Calu3 (cell line): ENCODE measurements at regions not wholly inside any gene's neighbourhood (a gene's known extent, or its start where the extent isn't known, plus 50 kb on each side); places are given as distances from the start of the nearest gene placed in this dataset.
"Not testable (repeated sequence)": the region's sequence is repeated elsewhere in the genome, so short reads cannot be mapped to it uniquely, and the experiment has no call there.

Source experiments
- BruUV-seq: library from RNA; stranded (reverse); fragments of 400-500 nt; replicated peaks from 2 replicates; lab custom pipeline; 2021; lab: Mats Ljungman, UMichigan
- CTCF ChIA-PET: fragments of 300-600 bp; sonication (Branson Sonifier 250); formaldehyde crosslinking; loops from one replicate; lab custom pipeline; 2022; ENCODE audit warnings: antibody characterized with exemption; lab: Charles Lee
- DNase-seq: peaks from one replicate; pipeline ENCODE4 v3.0.0; 2022
- H3K27ac Mint-ChIP-seq: one replicate; pipeline ENCODE4 v1.8.0; 2022; ENCODE audit warnings: mixed read lengths; ENCODE audit not compliant: unreplicated experiment
- H3K27me3 Mint-ChIP-seq: one replicate; pipeline ENCODE4 v1.8.0; 2022; ENCODE audit warnings: mixed read lengths; ENCODE audit not compliant: unreplicated experiment
- H3K36me3 Mint-ChIP-seq: one replicate; pipeline ENCODE4 v1.8.0; 2022; ENCODE audit warnings: mild to moderate bottlenecking, moderate library complexity, mixed read lengths; ENCODE audit not compliant: insufficient read depth, unreplicated experiment
- H3K4me1 Mint-ChIP-seq: one replicate; pipeline ENCODE4 v1.8.0; 2022; ENCODE audit warnings: mild to moderate bottlenecking, low read depth, mixed read lengths; ENCODE audit not compliant: unreplicated experiment
- H3K4me3 Mint-ChIP-seq: one replicate; pipeline ENCODE4 v1.8.0; 2022; ENCODE audit warnings: mild to moderate bottlenecking, low read depth, moderate library complexity, mixed read lengths; ENCODE audit not compliant: unreplicated experiment
- H3K9me3 Mint-ChIP-seq: one replicate; pipeline ENCODE4 v1.8.0; 2022; ENCODE audit warnings: low read depth, mixed read lengths; ENCODE audit not compliant: unreplicated experiment
- CTCF ChIP-seq: fragments of 200-600 bp; IDR thresholded peaks from one replicate; pipeline ENCODE4 v1.8.0; 2022; ENCODE audit warnings: antibody characterized with exemption; ENCODE audit not compliant: unreplicated experiment
- intact Hi-C: fragments of 100-400 bp; cut with micrococcal nuclease; formaldehyde crosslinking; loops from one replicate; pipeline ENCODE4 v1.10.0; 2022; ENCODE audit not compliant: unreplicated experiment

- intact Hi-C loops = no loop called here
- Mint-ChIP-seq H3K27ac (no peak overlapping the region), H3K4me3 (no peak overlapping the region), H3K27me3 (no peaks in the 10 kb centered on the region), H3K4me1 (no peaks in the 10 kb centered on the region), H3K9me3 (no peaks in the 10 kb centered on the region), H3K36me3 (no peaks in the 10 kb centered on the region)
- TF ChIP-seq CTCF = no peak
- no peak for DNase-seq
- CTCF ChIA-PET = no interaction called here
- BruUV-seq = no TSS peak
Measured at GRCh38 chr4:71214578-71214977, 124.2 kb upstream of the SLC4A4 start.

- H3K9me3 Mint-ChIP-seq = no peaks in the 10 kb centered on the region
- CTCF ChIA-PET = no interaction called here
Measured at GRCh38 chr4:71216316-71216959, 122.4 kb upstream of the SLC4A4 start.

GRCh38 chr4:71217688-71218087, 121.1 kb upstream of the SLC4A4 start:
- CTCF ChIA-PET = no interaction called here
- Mint-ChIP-seq H3K36me3 (no peaks in the 10 kb centered on the region), H3K27ac (no peak overlapping the region), H3K4me3 (no peak overlapping the region), H3K27me3 (no peaks in the 10 kb centered on the region), H3K4me1 (no peaks in the 10 kb centered on the region), H3K9me3 (no peaks in the 10 kb centered on the region)
- no peak for TF ChIP-seq CTCF
- intact Hi-C loops = no loop called here
- DNase-seq = no peak
- no TSS peak for BruUV-seq

More at GRCh38 chr4:71216316-71216959, 122.4 kb upstream of the SLC4A4 start:
- intact Hi-C loops = no loop called here
- no peaks in the 10 kb centered on the region for H3K4me1 Mint-ChIP-seq
- H3K4me3 Mint-ChIP-seq = no peak overlapping the region
- BruUV-seq = no TSS peak
- no peaks in the 10 kb centered on the region for H3K27me3 Mint-ChIP-seq
- no peak for TF ChIP-seq CTCF
- DNase-seq = no peak
- H3K27ac Mint-ChIP-seq = no peak overlapping the region
- no peaks in the 10 kb centered on the region for H3K36me3 Mint-ChIP-seq

- BruUV-seq, DNase-seq, H3K36me3 Mint-ChIP-seq, H3K4me3 Mint-ChIP-seq, intact Hi-C loops, H3K4me1 Mint-ChIP-seq, H3K27ac Mint-ChIP-seq, CTCF ChIA-PET, H3K9me3 Mint-ChIP-seq, H3K27me3 Mint-ChIP-seq: not testable (repeated sequence)
Measured at GRCh38 chr4:71220848-71221247, 118.0 kb upstream of the SLC4A4 start.
